DND-41 (cell line): ENCODE measurements at regions not wholly inside any gene's neighbourhood (a gene's known extent, or its start where the extent isn't known, plus 50 kb on each side); places are given as distances from the start of the nearest gene placed in this dataset.

Source experiments
- ATAC-seq: fragments of 200-7000 bp; cut with Tn5 transposase; 3 replicates; pipeline ENCODE4 v1.9.1; 2021; ENCODE audit warnings: low read depth; ENCODE audit not compliant: insufficient read depth
- DNase-seq: peaks from one replicate; pipeline ENCODE4 v3.0.0-alpha.2; 2020
- H2AFZ ChIP-seq: 2 replicates; pipeline ENCODE4 v1.6.0; 2012; ENCODE audit warnings: low read depth, low read length
- H3K27ac ChIP-seq: 2 replicates; pipeline ENCODE4 v1.5.1; 2012; ENCODE audit warnings: low read length, inconsistent platforms
- H3K27me3 ChIP-seq: fragments of 200-600 bp; sonication (generic); 2 replicates; pipeline ENCODE4 v1.6.0; 2012; ENCODE audit warnings: low read length, mild to moderate bottlenecking, inconsistent platforms; ENCODE audit not compliant: insufficient read depth, poor library complexity
- H3K36me3 ChIP-seq: 2 replicates; pipeline ENCODE4 v1.5.1; 2012; ENCODE audit warnings: low read length, inconsistent platforms; ENCODE audit not compliant: insufficient read depth
- H3K4me1 ChIP-seq: 2 replicates; pipeline ENCODE4 v1.5.1; 2012; ENCODE audit warnings: mild to moderate bottlenecking, low read length; ENCODE audit not compliant: insufficient read depth
- H3K4me2 ChIP-seq: 2 replicates; pipeline ENCODE4 v1.6.0; 2012; ENCODE audit warnings: mild to moderate bottlenecking, moderate library complexity, low read length, inconsistent platforms; ENCODE audit not compliant: insufficient read depth
- H3K4me3 ChIP-seq, 2 experiments: fragments of 200-600 bp in 1 of 2; shearing (Covaris generic) in 1 of 2; 2 replicates each; pipeline ENCODE4 v1.5.1; 2012 to 2016; ENCODE audit warnings: inconsistent platforms in 2 of 2, low read length in 2 of 2, mild to moderate bottlenecking in 2 of 2, low read depth in 1 of 2, moderate library complexity in 1 of 2
- H3K79me2 ChIP-seq: 2 replicates; pipeline ENCODE4 v1.6.0; 2012; ENCODE audit warnings: low read length, inconsistent platforms; ENCODE audit not compliant: insufficient read depth
- H3K9ac ChIP-seq: 2 replicates; pipeline ENCODE4 v1.6.0; 2012; ENCODE audit warnings: low read depth, mild to moderate bottlenecking, inconsistent platforms, low read length, moderate library complexity
- H3K9me3 ChIP-seq: 2 replicates; pipeline ENCODE4 v1.5.1; 2012; ENCODE audit warnings: low read length, moderate library complexity, mild to moderate bottlenecking, inconsistent platforms; ENCODE audit not compliant: insufficient read depth, severe bottlenecking
- H4K20me1 ChIP-seq: 2 replicates; pipeline ENCODE4 v1.6.0; 2012; ENCODE audit warnings: low read length; ENCODE audit not compliant: insufficient read depth
- EZH2 ChIP-seq: IDR thresholded peaks from 3 replicates; pipeline ENCODE4 v1.6.1; 2012; ENCODE audit warnings: borderline replicate concordance, low read depth, mild to moderate bottlenecking, moderate library complexity, low read length, inconsistent platforms; ENCODE audit not compliant: severe bottlenecking
- TF ChIP-seq, protein P1 (sequence below): IDR thresholded peaks from 2 replicates; pipeline ENCODE4 v1.5.1; 2012; ENCODE audit warnings: borderline replicate concordance, low read length, moderate library complexity, mild to moderate bottlenecking; ENCODE audit not compliant: poor library complexity, severe bottlenecking; ENCODE audit errors: extremely low read depth

DNA sequence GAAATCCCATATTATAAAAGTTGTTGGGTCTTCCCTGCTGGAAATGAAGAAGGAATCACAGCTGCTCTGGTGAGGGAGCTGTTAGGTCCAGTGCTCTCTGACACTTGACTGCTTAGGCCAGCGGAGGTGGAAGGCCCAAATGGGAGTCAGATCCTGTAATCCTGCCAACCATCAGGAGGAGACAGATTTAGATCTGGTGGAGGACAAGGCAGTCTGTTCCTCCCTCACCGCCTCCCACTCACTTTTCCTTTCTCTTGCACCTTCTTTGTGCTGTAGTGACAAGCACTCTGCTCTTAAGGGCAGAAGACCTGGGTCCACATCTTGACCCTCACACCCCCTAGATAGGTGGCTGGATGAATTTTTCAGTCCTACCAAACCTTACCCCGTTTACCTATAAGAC, 59.7 kb upstream of the CHST1 start:
- H3K27me3 ChIP-seq, result no peaks in the 10 kb centered on the region
- H3K27ac ChIP-seq, result no peak overlapping the region
- H4K20me1 ChIP-seq, result no peaks in the 10 kb centered on the region
- no peaks in the 10 kb centered on the region for H3K4me1 ChIP-seq
- DNase-seq (no peak), ATAC-seq (no peak)
- no peak overlapping the region for H3K9ac ChIP-seq
- no peaks in the 10 kb centered on the region for H3K79me2 ChIP-seq
- no peaks in the 10 kb centered on the region for H3K9me3 ChIP-seq
- no peak overlapping the region for H2AFZ ChIP-seq
- TF ChIP-seq, protein P1, sequence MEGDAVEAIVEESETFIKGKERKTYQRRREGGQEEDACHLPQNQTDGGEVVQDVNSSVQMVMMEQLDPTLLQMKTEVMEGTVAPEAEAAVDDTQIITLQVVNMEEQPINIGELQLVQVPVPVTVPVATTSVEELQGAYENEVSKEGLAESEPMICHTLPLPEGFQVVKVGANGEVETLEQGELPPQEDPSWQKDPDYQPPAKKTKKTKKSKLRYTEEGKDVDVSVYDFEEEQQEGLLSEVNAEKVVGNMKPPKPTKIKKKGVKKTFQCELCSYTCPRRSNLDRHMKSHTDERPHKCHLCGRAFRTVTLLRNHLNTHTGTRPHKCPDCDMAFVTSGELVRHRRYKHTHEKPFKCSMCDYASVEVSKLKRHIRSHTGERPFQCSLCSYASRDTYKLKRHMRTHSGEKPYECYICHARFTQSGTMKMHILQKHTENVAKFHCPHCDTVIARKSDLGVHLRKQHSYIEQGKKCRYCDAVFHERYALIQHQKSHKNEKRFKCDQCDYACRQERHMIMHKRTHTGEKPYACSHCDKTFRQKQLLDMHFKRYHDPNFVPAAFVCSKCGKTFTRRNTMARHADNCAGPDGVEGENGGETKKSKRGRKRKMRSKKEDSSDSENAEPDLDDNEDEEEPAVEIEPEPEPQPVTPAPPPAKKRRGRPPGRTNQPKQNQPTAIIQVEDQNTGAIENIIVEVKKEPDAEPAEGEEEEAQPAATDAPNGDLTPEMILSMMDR, result no peak
- TF ChIP-seq EZH2, result no peak
- no peak overlapping the region for H3K4me2 ChIP-seq
- no peaks in the 10 kb centered on the region for H3K36me3 ChIP-seq
- H3K4me3 ChIP-seq, result no peak overlapping the region

DNA sequence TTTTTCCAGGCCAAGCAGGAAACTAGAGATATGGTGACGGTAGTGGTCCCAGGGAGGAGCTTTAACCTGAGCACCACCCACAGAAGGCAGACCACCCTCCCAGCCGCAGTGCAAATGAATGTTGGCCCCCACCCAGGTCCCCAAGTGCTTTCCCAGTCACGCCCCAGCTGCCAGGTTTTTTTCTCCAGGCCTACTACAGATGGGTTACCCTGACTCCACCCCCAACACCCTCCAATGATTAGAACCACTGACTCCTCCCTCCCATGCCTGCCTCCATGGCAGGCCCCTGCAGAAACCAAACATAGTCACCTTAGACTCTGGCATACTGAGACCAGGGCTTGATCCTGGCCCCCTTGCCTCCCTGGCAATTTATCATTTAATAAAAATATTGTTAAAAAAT, 58.7 kb upstream of the CHST1 start:
- no peak overlapping the region for H2AFZ ChIP-seq
- H3K27ac ChIP-seq, result no peak overlapping the region
- no peaks in the 10 kb centered on the region for H3K36me3 ChIP-seq
- no peaks in the 10 kb centered on the region for H3K9me3 ChIP-seq
- ATAC-seq (no peak; the same call in 2 of the 3 replicates), DNase-seq (peak; percentile 10)
- H3K9ac ChIP-seq, result no peak overlapping the region
- no peaks in the 10 kb centered on the region for H3K79me2 ChIP-seq
- TF ChIP-seq EZH2, result no peak
- TF ChIP-seq, protein P1, result no peak
- H3K27me3 ChIP-seq, result no peaks in the 10 kb centered on the region
- no peaks in the 10 kb centered on the region for H4K20me1 ChIP-seq
- no peak overlapping the region for H3K4me3 ChIP-seq
- H3K4me1 ChIP-seq, result no peaks in the 10 kb centered on the region
- no peak overlapping the region for H3K4me2 ChIP-seq

GRCh38 chr11:45723397-45723796, 58.0 kb upstream of the CHST1 start:
- DNase-seq (no peak), ATAC-seq (no peak)
- Histone ChIP-seq H3K9me3 (no peaks in the 10 kb centered on the region), H3K4me2 (no peak overlapping the region), H4K20me1 (no peaks in the 10 kb centered on the region), H3K4me3 (no peak overlapping the region), H3K4me1 (no peaks in the 10 kb centered on the region), H3K79me2 (no peaks in the 10 kb centered on the region), H3K9ac (no peak overlapping the region), H3K27ac (no peak overlapping the region), H3K27me3 (no peaks in the 10 kb centered on the region), H3K36me3 (no peaks in the 10 kb centered on the region), H2AFZ (no peak overlapping the region)
- TF ChIP-seq, protein P1, result no peak
- TF ChIP-seq EZH2, result no peak

GRCh38 chr11:45722144-45722543, 56.7 kb upstream of the CHST1 start:
- Histone ChIP-seq H3K9ac (no peak overlapping the region), H3K27ac (no peak overlapping the region), H3K4me3 (no peak overlapping the region), H3K79me2 (no peaks in the 10 kb centered on the region), H3K27me3 (no peaks in the 10 kb centered on the region), H3K9me3 (no peaks in the 10 kb centered on the region), H4K20me1 (no peaks in the 10 kb centered on the region), H3K4me2 (no peak overlapping the region), H2AFZ (no peak overlapping the region), H3K4me1 (no peaks in the 10 kb centered on the region), H3K36me3 (no peaks in the 10 kb centered on the region)
- no peak for ATAC-seq
- DNase-seq, result no peak
- TF ChIP-seq, protein P1, result no peak
- TF ChIP-seq EZH2, result no peak
